Vagina (tissue), 2 donors: ENCODE measurements at regions not wholly inside any gene's neighbourhood (a gene's known extent, or its start where the extent isn't known, plus 50 kb on each side); places are given as distances from the start of the nearest gene placed in this dataset.

ENCODE experiments used
- DNase-seq, 2 donors: peaks; one replicate each; pipeline ENCODE4 v3.0.0-alpha.2; 2017; ENCODE audit errors: extremely low spot score in 2 of 2
- H3K27ac ChIP-seq: fragments of 200-600 bp; sonication (generic); one replicate; pipeline ENCODE4 v1.5.1; 2019
- H3K27me3 ChIP-seq: fragments of 200-600 bp; sonication (generic); one replicate; pipeline ENCODE4 v1.5.1; 2019
- H3K36me3 ChIP-seq, 2 donors: fragments of 200-600 bp; sonication (generic); one replicate each; pipeline ENCODE4 v1.5.1; 2017 to 2019
- H3K4me1 ChIP-seq: fragments of 200-600 bp; sonication (generic); one replicate; pipeline ENCODE4 v1.5.1; 2019
- H3K4me3 ChIP-seq, 2 donors: fragments of 200-600 bp; sonication (generic); 1 replicate in 1 of 2; 2 replicates in 1 of 2; pipeline ENCODE4 v1.5.1; 2016 to 2019
- H3K9me3 ChIP-seq: fragments of 200-600 bp; sonication (generic); one replicate; pipeline ENCODE4 v1.5.1; 2019
- CTCF ChIP-seq, 3 experiments: fragments of 450-650 bp in 2 of 3; fragments of 200-600 bp in 1 of 3; sonication (generic) in 1 of 3; IDR thresholded peaks; one replicate each; pipeline ENCODE4 v1.5.1; 2017 to 2019; ENCODE audit warnings: antibody characterized with exemption in 3 of 3, mild to moderate bottlenecking in 2 of 3, moderate library complexity in 2 of 3
- POLR2A ChIP-seq, 2 donors: fragments of 450-650 bp; IDR thresholded peaks; one replicate each; pipeline ENCODE4 v1.6.1; 2017; ENCODE audit warnings: antibody characterized with exemption in 2 of 2, mild to moderate bottlenecking in 2 of 2, moderate library complexity in 2 of 2
- POLR2AphosphoS5 ChIP-seq, 2 donors: sonication (generic); formaldehyde crosslinking; IDR thresholded peaks; one replicate each; pipeline ENCODE4 v1.9.0; 2017; ENCODE audit warnings: antibody characterized with exemption in 2 of 2, mild to moderate bottlenecking in 2 of 2, low read depth in 1 of 2; ENCODE audit not compliant: insufficient read depth in 1 of 2
- intact Hi-C: fragments of 100-400 bp; cut with DNase I; formaldehyde crosslinking; loops from one replicate; pipeline ENCODE4 v1.15.1; 2023

- no peak overlapping the region for H3K4me3 ChIP-seq
- TF ChIP-seq POLR2AphosphoS5 (IDR thresholded peaks at IDR 0.05; ENCODE audit: insufficient read depth in 1 of 2, low read depth in 1 of 2) (no peak), CTCF (IDR thresholded peaks at IDR 0.05) (no peak), POLR2A (IDR thresholded peaks at IDR 0.05) (no peak)
- H3K27me3 ChIP-seq, result no peaks in the 10 kb centered on the region
- H3K36me3 ChIP-seq, result no peaks in the 10 kb centered on the region
- no peak overlapping the region for H3K27ac ChIP-seq
- H3K4me1 ChIP-seq, result peaks cover 4% of the 10 kb centered on the region
- no peaks in the 10 kb centered on the region for H3K9me3 ChIP-seq
- DNase-seq, result no peak
- intact Hi-C loops, result no loop called here
Observed at GRCh38 chr1:170407581-170407980, 124.4 kb upstream of the GORAB start.

GRCh38 chr1:170410401-170411166 lies 121.4 kb upstream of the GORAB start:
- H3K9me3 ChIP-seq, result no peaks in the 10 kb centered on the region
- intact Hi-C loops, result no loop called here
- peak in 1 of 2 donors; percentile 34 for TF ChIP-seq POLR2AphosphoS5 (IDR thresholded peaks at IDR 0.05; ENCODE audit: insufficient read depth in 1 of 2, low read depth in 1 of 2)
- no peak for TF ChIP-seq POLR2A (IDR thresholded peaks at IDR 0.05)
- H3K36me3 ChIP-seq, result no peaks in the 10 kb centered on the region
- H3K27me3 ChIP-seq, result no peaks in the 10 kb centered on the region
- H3K27ac ChIP-seq, result peak overlapping the region; percentile 53
- no peak for DNase-seq
- peaks cover 11% of the 10 kb centered on the region for H3K4me1 ChIP-seq
- no peak overlapping the region for H3K4me3 ChIP-seq

- H3K36me3 ChIP-seq, result no peaks in the 10 kb centered on the region
- no peaks in the 10 kb centered on the region for H3K9me3 ChIP-seq
- no peaks in the 10 kb centered on the region for H3K27me3 ChIP-seq
- TF ChIP-seq CTCF (IDR thresholded peaks at IDR 0.05) (no peak), POLR2A (IDR thresholded peaks at IDR 0.05) (no peak), POLR2AphosphoS5 (IDR thresholded peaks at IDR 0.05; ENCODE audit: insufficient read depth in 1 of 2, low read depth in 1 of 2) (peak in 1 of 2 donors; percentile 35)
- H3K4me1 ChIP-seq, result peaks cover 16% of the 10 kb centered on the region
- no peak for DNase-seq
- no peak overlapping the region for H3K4me3 ChIP-seq
- H3K27ac ChIP-seq, result peak overlapping the region; percentile 59
- intact Hi-C loops, result no loop called here
Observed at GRCh38 chr1:170414989-170415709, 116.8 kb upstream of the GORAB start.

GRCh38 chr1:170415710-170416372 lies 116.1 kb upstream of the GORAB start:
- Histone ChIP-seq H3K27ac (peak overlapping the region; percentile 59), H3K36me3 (no peaks in the 10 kb centered on the region), H3K9me3 (no peaks in the 10 kb centered on the region), H3K4me1 (peaks cover 16% of the 10 kb centered on the region), H3K27me3 (no peaks in the 10 kb centered on the region), H3K4me3 (no peak overlapping the region)
- TF ChIP-seq POLR2AphosphoS5 (IDR thresholded peaks at IDR 0.05; ENCODE audit: insufficient read depth in 1 of 2, low read depth in 1 of 2) (no peak), CTCF (IDR thresholded peaks at IDR 0.05) (no peak), POLR2A (IDR thresholded peaks at IDR 0.05) (no peak)
- intact Hi-C loops, result no loop called here
- DNase-seq, result no peak

- no peaks in the 10 kb centered on the region for H3K36me3 ChIP-seq
- no peaks in the 10 kb centered on the region for H3K4me1 ChIP-seq
- H3K4me3 ChIP-seq, result no peak overlapping the region
- no peak for TF ChIP-seq POLR2A (IDR thresholded peaks at IDR 0.05)
- TF ChIP-seq CTCF (IDR thresholded peaks at IDR 0.05), result no peak
- no peak for TF ChIP-seq POLR2AphosphoS5 (IDR thresholded peaks at IDR 0.05; ENCODE audit: insufficient read depth in 1 of 2, low read depth in 1 of 2)
- no peak for DNase-seq
- no peaks in the 10 kb centered on the region for H3K9me3 ChIP-seq
- no peaks in the 10 kb centered on the region for H3K27me3 ChIP-seq
- no peak overlapping the region for H3K27ac ChIP-seq
- intact Hi-C loops, result no loop called here
Observed at GRCh38 chr1:170424346-170424745, 107.6 kb upstream of the GORAB start.
